ENCODE measurements at regions not wholly inside any gene's neighbourhood (a gene's known extent, or its start where the extent isn't known, plus 50 kb on each side); places are given as distances from the start of the nearest gene placed in this dataset.
"Not testable (repeated sequence)": the region's sequence is repeated elsewhere in the genome, so short reads cannot be mapped to it uniquely, and the experiment has no call there.

DNA sequence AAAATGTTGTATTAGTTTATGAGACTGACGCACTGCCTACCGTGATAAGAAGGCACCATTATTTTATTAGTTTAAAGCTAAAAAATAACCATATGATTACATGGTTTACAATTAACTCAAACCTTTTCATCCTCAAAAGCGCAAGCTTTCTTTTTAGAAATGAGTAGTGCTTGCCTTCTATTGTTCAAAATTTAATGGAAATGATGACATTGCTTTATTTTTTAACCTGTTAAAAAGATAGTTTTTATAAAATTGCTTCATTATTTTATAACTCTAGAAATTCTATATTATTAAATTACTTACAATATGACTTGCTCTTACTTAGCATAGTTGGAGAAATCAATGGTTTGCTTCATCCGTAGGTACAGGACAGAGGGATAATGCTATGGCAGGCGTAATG, 78.7 kb upstream of the HDDC2 start:
- TF ChIP-seq, protein P1, sequence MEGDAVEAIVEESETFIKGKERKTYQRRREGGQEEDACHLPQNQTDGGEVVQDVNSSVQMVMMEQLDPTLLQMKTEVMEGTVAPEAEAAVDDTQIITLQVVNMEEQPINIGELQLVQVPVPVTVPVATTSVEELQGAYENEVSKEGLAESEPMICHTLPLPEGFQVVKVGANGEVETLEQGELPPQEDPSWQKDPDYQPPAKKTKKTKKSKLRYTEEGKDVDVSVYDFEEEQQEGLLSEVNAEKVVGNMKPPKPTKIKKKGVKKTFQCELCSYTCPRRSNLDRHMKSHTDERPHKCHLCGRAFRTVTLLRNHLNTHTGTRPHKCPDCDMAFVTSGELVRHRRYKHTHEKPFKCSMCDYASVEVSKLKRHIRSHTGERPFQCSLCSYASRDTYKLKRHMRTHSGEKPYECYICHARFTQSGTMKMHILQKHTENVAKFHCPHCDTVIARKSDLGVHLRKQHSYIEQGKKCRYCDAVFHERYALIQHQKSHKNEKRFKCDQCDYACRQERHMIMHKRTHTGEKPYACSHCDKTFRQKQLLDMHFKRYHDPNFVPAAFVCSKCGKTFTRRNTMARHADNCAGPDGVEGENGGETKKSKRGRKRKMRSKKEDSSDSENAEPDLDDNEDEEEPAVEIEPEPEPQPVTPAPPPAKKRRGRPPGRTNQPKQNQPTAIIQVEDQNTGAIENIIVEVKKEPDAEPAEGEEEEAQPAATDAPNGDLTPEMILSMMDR (conservative IDR thresholded peaks at IDR 0.05) = no peak
- no peak for TF ChIP-seq ZFX (IDR thresholded peaks at IDR 0.05)
- H3K27ac ChIP-seq = no peak overlapping the region

DNA sequence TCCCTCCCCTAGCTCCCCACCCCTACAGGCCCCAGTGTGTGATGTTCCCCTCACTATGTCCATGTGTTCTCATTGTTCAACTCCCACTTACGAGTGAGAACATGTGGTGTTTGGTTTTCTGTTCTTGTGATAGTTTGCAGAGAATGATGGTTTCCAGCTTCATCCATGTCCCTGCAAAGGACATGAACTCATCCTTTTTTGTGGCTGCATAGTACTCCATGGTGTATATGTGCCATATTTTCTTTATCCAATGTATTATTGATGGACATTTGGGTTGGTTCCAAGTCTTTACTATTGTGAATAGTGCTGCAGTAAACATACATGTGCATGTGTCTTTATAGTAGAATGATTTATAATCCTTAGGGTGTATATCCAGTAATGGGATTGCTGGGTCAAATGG, 84.6 kb upstream of the HDDC2 start:
- not testable (repeated sequence) for H3K27ac ChIP-seq

DNA sequence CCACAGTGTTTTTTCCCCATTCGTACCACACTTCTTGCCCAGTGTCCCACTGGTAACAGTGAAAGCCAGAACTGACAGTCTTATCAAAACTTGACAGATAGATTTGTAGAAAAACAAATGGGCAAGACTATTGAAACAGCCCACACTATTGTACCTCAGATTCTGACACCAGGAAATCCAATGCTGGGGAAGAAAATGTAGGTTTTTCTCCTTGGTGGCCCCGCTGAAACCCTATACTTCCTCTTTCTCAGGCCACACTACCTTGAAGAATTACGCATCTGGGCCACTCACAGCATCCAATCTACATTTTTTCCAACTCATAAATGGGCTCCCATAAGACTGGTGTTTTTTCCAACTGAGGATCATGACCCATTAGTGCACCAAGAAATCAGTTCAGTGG, 90.9 kb upstream of the HDDC2 start:
- no peak overlapping the region for H3K27ac ChIP-seq
- TF ChIP-seq, protein P1 (conservative IDR thresholded peaks at IDR 0.05) = no peak
- TF ChIP-seq ZFX (IDR thresholded peaks at IDR 0.05) = no peak

DNA sequence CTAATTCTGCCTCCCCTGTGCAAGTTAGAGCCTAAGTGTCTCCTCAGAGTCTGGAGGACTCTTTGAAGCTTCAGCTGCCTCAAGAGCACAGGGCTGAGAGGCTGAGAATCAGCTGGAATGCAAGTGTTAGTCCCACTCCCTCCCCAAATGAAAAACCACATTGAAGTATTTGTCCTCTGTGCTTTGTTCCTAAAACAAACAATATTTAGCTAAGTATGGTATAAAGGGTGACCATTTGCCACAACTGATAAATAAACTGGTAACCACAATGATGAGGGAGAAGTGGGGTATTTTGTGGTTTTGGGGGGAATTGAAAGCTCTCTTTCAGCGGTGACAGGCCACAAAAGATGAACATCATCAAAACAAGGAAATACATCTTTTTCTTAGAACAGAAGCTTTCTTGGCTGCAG, 91.7 kb upstream of the HDDC2 start:
- TF ChIP-seq, protein P1 (conservative IDR thresholded peaks at IDR 0.05) = no peak
- no peak for TF ChIP-seq ZFX (IDR thresholded peaks at IDR 0.05)
- H3K27ac ChIP-seq = no peak overlapping the region

DNA sequence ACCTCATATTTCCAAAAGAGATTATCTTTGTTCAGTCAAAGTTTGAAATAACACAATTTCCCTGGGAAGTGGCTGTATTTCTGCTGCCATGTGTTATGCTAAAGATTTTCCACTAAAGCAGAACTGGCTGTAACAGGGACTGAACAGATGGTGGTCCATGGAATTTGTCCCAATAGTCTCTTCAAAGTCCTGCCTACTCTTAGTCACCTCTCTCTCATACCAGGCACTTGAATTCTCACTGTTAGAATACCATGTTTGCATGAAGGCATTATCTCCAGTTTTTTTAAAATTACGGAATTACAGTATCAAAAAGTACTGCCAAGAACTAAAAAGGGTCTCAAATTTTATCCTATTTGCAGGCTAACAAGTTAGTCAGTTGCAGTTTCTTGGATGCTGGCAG, 105.0 kb upstream of the HDDC2 start:
- TF ChIP-seq, protein P1 (conservative IDR thresholded peaks at IDR 0.05) = no peak
- TF ChIP-seq ZFX (IDR thresholded peaks at IDR 0.05) = no peak

DNA sequence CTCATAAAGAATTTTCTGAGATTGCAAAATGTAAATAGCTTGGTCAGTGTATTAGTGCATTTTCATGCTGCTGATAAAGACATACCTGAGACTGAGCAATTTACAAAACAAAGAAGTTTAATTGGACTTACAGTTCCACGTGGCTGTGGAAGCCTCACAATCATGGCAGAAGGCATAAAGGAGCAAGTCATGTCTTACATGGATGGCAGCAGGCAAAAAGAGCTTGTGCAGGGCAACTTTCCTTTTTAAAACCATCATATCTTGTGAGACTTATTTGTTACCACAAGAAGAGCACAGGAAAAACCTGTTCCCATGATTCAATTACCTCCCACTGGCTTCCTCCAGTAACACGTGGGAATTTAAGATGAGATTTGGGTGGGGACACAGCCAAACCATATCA, 112.7 kb upstream of the HDDC2 start:
- TF ChIP-seq, protein P1 (conservative IDR thresholded peaks at IDR 0.05) = no peak
- TF ChIP-seq ZFX (IDR thresholded peaks at IDR 0.05) = no peak
- no peak overlapping the region for H3K27ac ChIP-seq

More for the DNA sequence above, 105.0 kb upstream of the HDDC2 start:
- H3K27ac ChIP-seq = no peak overlapping the region

DNA sequence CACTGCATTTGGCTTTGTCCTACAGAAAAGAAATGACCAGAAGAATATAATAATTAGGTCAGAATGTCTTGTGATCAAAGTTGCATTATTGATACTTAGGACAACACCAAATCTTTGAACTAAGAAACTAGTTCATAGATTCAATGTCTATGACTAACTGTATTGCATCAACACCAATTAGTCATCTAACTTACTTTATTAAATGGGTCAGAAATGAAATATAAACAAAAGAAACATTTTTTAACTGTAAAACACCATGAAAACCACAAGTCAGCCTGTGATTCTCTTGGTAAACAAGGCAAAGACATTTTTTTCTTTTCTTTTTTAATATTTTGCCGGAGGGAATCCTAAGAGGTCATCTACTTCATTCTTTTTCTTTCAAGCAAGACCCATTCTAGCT, 114.1 kb upstream of the HDDC2 start:
- TF ChIP-seq ZFX (IDR thresholded peaks at IDR 0.05) = no peak
- TF ChIP-seq, protein P1 (conservative IDR thresholded peaks at IDR 0.05) = no peak
- no peak overlapping the region for H3K27ac ChIP-seq

DNA sequence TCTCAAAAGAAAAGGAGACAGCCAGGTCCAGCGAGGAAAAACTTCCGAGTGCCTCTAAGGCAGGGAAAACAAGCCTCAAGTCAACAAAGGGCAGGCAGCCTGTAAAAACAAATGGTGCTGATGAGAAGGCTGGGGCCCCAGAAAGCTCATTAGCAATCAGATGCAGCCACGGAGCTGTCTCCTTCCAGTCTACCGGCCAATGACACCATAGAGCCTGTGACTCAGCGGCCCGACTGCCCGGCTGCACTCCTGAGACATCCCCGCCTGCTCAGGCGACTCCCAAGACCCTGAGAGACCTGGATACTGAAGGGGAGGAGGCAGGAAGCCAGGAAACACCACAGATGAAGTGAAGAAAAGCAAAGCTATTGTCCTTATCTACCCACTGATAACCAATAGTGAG, 120.1 kb upstream of the HDDC2 start:
- no peak overlapping the region for H3K27ac ChIP-seq
- no peak for TF ChIP-seq ZFX (IDR thresholded peaks at IDR 0.05)
- TF ChIP-seq, protein P1 (conservative IDR thresholded peaks at IDR 0.05) = no peak

All from C4-2B (cell line).